HUES48 (cell line): ENCODE measurements at regions not wholly inside any gene's neighbourhood (a gene's known extent, or its start where the extent isn't known, plus 50 kb on each side); places are given as distances from the start of the nearest gene placed in this dataset.
"Not testable (repeated sequence)": the region's sequence is repeated elsewhere in the genome, so short reads cannot be mapped to it uniquely, and the experiment has no call there.

ENCODE experiments used
- H3K27ac ChIP-seq: one replicate; pipeline ENCODE4 v1.7.0; 2013; ENCODE audit warnings: low read depth, low read length, inconsistent platforms
- H3K27me3 ChIP-seq: 2 replicates; pipeline ENCODE4 v1.6.1; 2013; ENCODE audit warnings: mild to moderate bottlenecking, low read length; ENCODE audit not compliant: control insufficient read depth, insufficient read depth
- H3K36me3 ChIP-seq: 2 replicates; pipeline ENCODE4 v1.6.1; 2013; ENCODE audit warnings: low read length; ENCODE audit not compliant: control insufficient read depth, insufficient read depth
- H3K4me1 ChIP-seq: 2 replicates; pipeline ENCODE4 v1.6.1; 2013; ENCODE audit warnings: mild to moderate bottlenecking, low read length; ENCODE audit not compliant: control insufficient read depth, insufficient read depth
- H3K4me3 ChIP-seq: 2 replicates; pipeline ENCODE4 v1.5.1; 2013; ENCODE audit warnings: mild to moderate bottlenecking, low read depth, low read length
- H3K9ac ChIP-seq: 2 replicates; pipeline ENCODE4 v1.6.1; 2013; ENCODE audit warnings: mild to moderate bottlenecking, low read depth, low read length, moderate library complexity
- H3K9me3 ChIP-seq: 2 replicates; pipeline ENCODE4 v1.6.1; 2013; ENCODE audit warnings: low read length; ENCODE audit not compliant: control insufficient read depth, insufficient read depth

- H3K27ac ChIP-seq = no peak overlapping the region
- H3K9ac ChIP-seq = no peak overlapping the region
- H3K9me3 ChIP-seq = peaks cover 5% of the 10 kb centered on the region; the same call in 1 of the 2 replicates
- H3K27me3 ChIP-seq = no peaks in the 10 kb centered on the region
- H3K4me3 ChIP-seq = no peak overlapping the region
- H3K36me3 ChIP-seq = no peaks in the 10 kb centered on the region
- peaks cover 7% of the 10 kb centered on the region for H3K4me1 ChIP-seq
These were observed 237.3 kb downstream of the USP46 start for GRCh38 chr4:52421811-52422213.

GRCh38 chr4:52423967-52424366 is 235.1 kb downstream of the USP46 start:
- H3K27ac ChIP-seq = no peak overlapping the region

GRCh38 chr4:52425751-52426326 is 233.3 kb downstream of the USP46 start:
- peaks cover 7% of the 10 kb centered on the region for H3K4me1 ChIP-seq
- no peak overlapping the region for H3K27ac ChIP-seq
- 0 out of 2 replicates have a peak, but pooled peaks cover under 1% of the 10 kb centered on the region for H3K9me3 ChIP-seq
- no peak overlapping the region for H3K9ac ChIP-seq
- no peaks in the 10 kb centered on the region for H3K36me3 ChIP-seq
- no peak overlapping the region for H3K4me3 ChIP-seq
- H3K27me3 ChIP-seq = no peaks in the 10 kb centered on the region

More at GRCh38 chr4:52423967-52424366, 235.1 kb downstream of the USP46 start:
- H3K4me1 ChIP-seq = peaks cover 7% of the 10 kb centered on the region
- H3K27me3 ChIP-seq = no peaks in the 10 kb centered on the region
- no peak overlapping the region for H3K9ac ChIP-seq
- H3K36me3 ChIP-seq = no peaks in the 10 kb centered on the region
- H3K9me3 ChIP-seq = peaks cover 5% of the 10 kb centered on the region; the same call in 1 of the 2 replicates
- H3K4me3 ChIP-seq = no peak overlapping the region

GRCh38 chr4:52431410-52431809 is 227.7 kb downstream of the USP46 start:
- H3K36me3 ChIP-seq = no peaks in the 10 kb centered on the region
- no peak overlapping the region for H3K9ac ChIP-seq
- no peaks in the 10 kb centered on the region for H3K27me3 ChIP-seq
- no peaks in the 10 kb centered on the region for H3K4me1 ChIP-seq
- no peak overlapping the region for H3K27ac ChIP-seq
- H3K4me3 ChIP-seq = no peak overlapping the region
- H3K9me3 ChIP-seq = no peaks in the 10 kb centered on the region

GRCh38 chr4:52431869-52432268 is 227.2 kb downstream of the USP46 start:
- H3K9ac ChIP-seq = no peak overlapping the region
- H3K9me3 ChIP-seq = no peaks in the 10 kb centered on the region
- no peaks in the 10 kb centered on the region for H3K27me3 ChIP-seq
- no peak overlapping the region for H3K4me3 ChIP-seq
- H3K36me3 ChIP-seq = no peaks in the 10 kb centered on the region
- no peaks in the 10 kb centered on the region for H3K4me1 ChIP-seq
- no peak overlapping the region for H3K27ac ChIP-seq

GRCh38 chr4:52442524-52442923 is 216.6 kb downstream of the USP46 start:
- not testable (repeated sequence) for H3K9ac ChIP-seq, H3K27me3 ChIP-seq, H3K36me3 ChIP-seq, H3K4me3 ChIP-seq, H3K4me1 ChIP-seq, H3K27ac ChIP-seq, H3K9me3 ChIP-seq

- H3K27me3 ChIP-seq = no peaks in the 10 kb centered on the region
- no peak overlapping the region for H3K27ac ChIP-seq
- no peak overlapping the region for H3K9ac ChIP-seq
These were observed 186.7 kb downstream of the USP46 start for GRCh38 chr4:52472444-52472843.

GRCh38 chr4:52477191-52477780 is 181.8 kb downstream of the USP46 start:
- Histone ChIP-seq H3K4me3 (no peak overlapping the region), H3K27ac (no peak overlapping the region), H3K4me1 (no peaks in the 10 kb centered on the region), H3K27me3 (no peaks in the 10 kb centered on the region), H3K9me3 (no peaks in the 10 kb centered on the region), H3K9ac (no peak overlapping the region), H3K36me3 (no peaks in the 10 kb centered on the region)

More at GRCh38 chr4:52472444-52472843, 186.7 kb downstream of the USP46 start:
- Histone ChIP-seq H3K36me3 (no peaks in the 10 kb centered on the region), H3K4me1 (no peaks in the 10 kb centered on the region), H3K4me3 (no peak overlapping the region), H3K9me3 (no peaks in the 10 kb centered on the region)

- Histone ChIP-seq H3K4me3 (no peak overlapping the region), H3K27ac (no peak overlapping the region), H3K36me3 (no peaks in the 10 kb centered on the region)
These were observed 175.8 kb downstream of the USP46 start for GRCh38 chr4:52483186-52483890.

GRCh38 chr4:52507774-52508173 is 151.3 kb downstream of the USP46 start:
- Histone ChIP-seq H3K4me3 (no peak overlapping the region), H3K9ac (no peak overlapping the region), H3K27me3 (no peaks in the 10 kb centered on the region), H3K36me3 (no peaks in the 10 kb centered on the region), H3K4me1 (no peaks in the 10 kb centered on the region), H3K9me3 (no peaks in the 10 kb centered on the region), H3K27ac (no peak overlapping the region)

More at GRCh38 chr4:52483186-52483890, 175.8 kb downstream of the USP46 start:
- H3K27me3 ChIP-seq = no peaks in the 10 kb centered on the region
- no peak overlapping the region for H3K9ac ChIP-seq
- no peaks in the 10 kb centered on the region for H3K9me3 ChIP-seq
- no peaks in the 10 kb centered on the region for H3K4me1 ChIP-seq

- no peaks in the 10 kb centered on the region for H3K36me3 ChIP-seq
- H3K9me3 ChIP-seq = no peaks in the 10 kb centered on the region
- no peaks in the 10 kb centered on the region for H3K27me3 ChIP-seq
- H3K9ac ChIP-seq = no peak overlapping the region
- no peak overlapping the region for H3K4me3 ChIP-seq
- no peak overlapping the region for H3K27ac ChIP-seq
- no peaks in the 10 kb centered on the region for H3K4me1 ChIP-seq
These were observed 148.0 kb downstream of the USP46 start for GRCh38 chr4:52510939-52511565.
